ENCODE measurements at regions not wholly inside any gene's neighbourhood (a gene's known extent, or its start where the extent isn't known, plus 50 kb on each side); places are given as distances from the start of the nearest gene placed in this dataset.

DNA sequence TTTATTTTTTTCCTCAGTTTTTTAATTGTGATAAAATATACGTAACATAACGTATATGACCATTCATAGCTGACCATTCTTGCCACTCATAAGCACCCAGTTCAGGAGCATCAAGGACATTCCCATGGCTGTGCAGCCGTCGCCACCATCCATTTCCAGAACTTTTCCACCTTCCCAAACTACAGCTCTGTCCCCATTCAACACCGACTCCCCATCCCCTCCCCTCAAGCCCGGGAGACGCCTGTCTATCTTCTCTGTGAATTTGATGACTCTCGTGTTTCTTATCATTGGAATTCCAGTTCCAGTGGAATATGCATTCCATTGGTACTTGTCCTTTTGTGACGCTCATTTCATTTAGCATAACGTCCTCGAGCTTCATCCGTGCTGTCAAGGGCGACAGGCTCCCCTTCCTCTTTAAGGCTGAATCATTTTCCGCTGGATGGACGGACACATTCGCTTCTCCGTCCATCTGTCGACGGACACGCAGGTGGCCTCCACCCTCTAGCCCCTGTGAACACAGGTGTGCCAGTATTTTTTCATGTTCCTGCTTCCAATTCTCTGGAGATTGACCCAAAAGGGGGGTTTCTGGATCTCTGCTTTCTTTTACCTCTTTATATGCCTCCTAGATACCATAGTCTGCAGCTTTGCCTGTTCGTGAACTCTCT is 88.1 kb downstream of the YTHDF1 start (continued):
- no peak for TF ChIP-seq ZBTB33 (IDR thresholded peaks at IDR 0.05)
- TF ChIP-seq RAD21 (IDR thresholded peaks at IDR 0.05), result no peak
- no peak for TF ChIP-seq HNF4G (IDR thresholded peaks at IDR 0.05)
- TF ChIP-seq TAF1 (conservative IDR thresholded peaks at IDR 0.05), result no peak

DNA sequence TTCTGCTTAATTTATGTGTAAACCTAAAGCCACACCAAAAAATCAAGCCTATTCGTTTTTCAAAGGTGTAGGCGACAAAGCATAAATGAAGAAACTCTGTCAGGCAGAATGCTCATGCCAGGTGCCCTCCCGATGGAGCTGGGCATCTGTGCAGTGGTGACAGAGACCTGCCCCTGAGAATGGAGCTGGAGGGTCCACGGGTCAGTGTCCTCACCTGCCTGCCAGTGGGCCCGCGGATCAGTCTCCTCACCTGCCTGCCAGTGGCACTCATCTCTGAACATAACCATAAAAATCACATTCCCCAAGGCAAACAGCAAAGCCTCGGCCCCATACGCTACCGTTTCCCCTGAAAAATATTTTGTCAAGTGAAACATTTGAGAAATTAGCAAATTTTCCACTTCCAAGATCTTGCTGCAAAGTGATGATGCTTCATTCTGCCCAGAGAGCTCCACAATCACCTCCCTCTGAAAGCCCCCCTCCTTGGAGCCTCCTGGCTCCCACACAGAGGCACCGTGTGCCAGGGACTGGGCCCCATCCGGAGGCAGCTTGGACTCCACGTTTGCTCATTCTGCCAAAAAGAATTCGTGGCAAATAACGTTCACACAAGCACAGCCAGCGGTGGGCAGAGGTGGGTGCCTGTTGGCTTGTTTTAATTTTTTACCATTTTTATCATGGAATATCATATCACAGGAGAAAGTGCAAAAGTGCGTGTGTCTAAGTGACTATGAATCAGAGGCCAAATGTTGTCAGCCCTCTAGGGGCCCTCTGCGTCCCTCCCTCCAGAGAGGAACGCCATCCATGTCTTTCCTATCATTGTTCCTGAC is 88.8 kb downstream of the YTHDF1 start:
- no peaks in the 10 kb centered on the region for H3K36me3 ChIP-seq (ENCODE audit: control insufficient read depth in 4 of 4, insufficient read depth in 3 of 4, low read depth in 1 of 4, low read length in 3 of 4)
- H3K27me3 ChIP-seq (ENCODE audit: control insufficient read depth in 4 of 4, insufficient read depth in 4 of 4, low read length in 3 of 4), result peaks cover 0 to 6% (median 2%) of the 10 kb centered on the region in 4 donors
- no peak for TF ChIP-seq CTCF (IDR thresholded peaks at IDR 0.05; ENCODE audit: low read depth, low read length, missing input control)
- no peak for TF ChIP-seq GABPA (IDR thresholded peaks at IDR 0.05 in 1 of 2, conservative IDR thresholded peaks at IDR 0.05 in 1 of 2)
- no peak for TF ChIP-seq ZBTB33 (IDR thresholded peaks at IDR 0.05)
- TF ChIP-seq FOXA1 (IDR thresholded peaks at IDR 0.05), result no peak
- no peak for TF ChIP-seq RXRA (IDR thresholded peaks at IDR 0.05)
- TF ChIP-seq HNF4G (IDR thresholded peaks at IDR 0.05), result no peak
- 64% methylated on average over 18 of the region's 18 CpGs for WGBS
- H3K9me3 ChIP-seq (ENCODE audit: control insufficient read depth in 4 of 4, low read length in 3 of 4), result peaks cover 0 to 3% (median 0%) of the 10 kb centered on the region in 4 donors
- no peaks in the 10 kb centered on the region for H3K4me1 ChIP-seq (ENCODE audit: control insufficient read depth in 4 of 4, insufficient read depth in 4 of 4, low read length in 3 of 4)
- H3K9ac ChIP-seq (ENCODE audit: low read depth in 1 of 2, low read length in 2 of 2), result no peak overlapping the region
- no peak for DNase-seq (ENCODE audit: low spot score)
- H3K4me3 ChIP-seq (ENCODE audit: low read depth in 1 of 3, low read length in 3 of 3), result no peak overlapping the region
- H3K27ac ChIP-seq (ENCODE audit: low read depth in 1 of 2, low read length in 2 of 2), result no peak overlapping the region

DNA sequence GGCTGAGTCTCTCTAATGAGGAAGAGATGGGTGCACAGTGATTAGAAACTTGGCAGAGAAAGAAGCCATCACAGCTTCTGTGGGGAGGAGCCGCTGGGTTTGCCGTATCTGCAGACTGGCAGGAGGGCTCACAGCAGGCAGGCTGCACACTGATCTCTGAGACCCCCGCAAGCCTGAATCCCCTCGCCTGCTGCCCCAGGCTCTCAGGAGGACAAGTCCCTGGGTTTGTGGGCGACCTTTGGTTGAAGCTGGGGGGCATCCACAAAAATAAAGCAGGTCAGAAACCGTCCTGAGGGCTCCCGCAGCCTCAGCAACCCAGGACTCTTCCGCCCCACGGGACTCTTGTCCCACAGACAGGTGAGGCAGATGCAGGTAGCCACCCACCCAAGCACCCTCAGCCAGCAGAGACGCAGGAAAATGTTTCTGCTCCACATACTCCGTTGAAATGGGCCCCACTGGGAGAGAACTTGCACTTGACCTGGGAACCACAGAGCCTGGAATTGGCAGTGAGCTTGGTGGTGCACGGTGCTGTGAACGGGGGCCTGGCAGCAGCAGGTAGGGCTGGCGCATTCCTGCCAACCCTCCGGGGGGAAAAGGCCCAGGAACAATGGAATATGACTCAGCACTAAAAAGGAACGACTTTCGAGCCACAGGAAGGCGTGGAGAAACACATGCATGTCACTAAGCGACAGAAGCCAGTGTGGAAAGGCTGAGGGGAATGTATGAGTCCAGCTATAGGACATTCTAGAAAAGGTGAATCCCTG is 89.9 kb downstream of the YTHDF1 start:
- Histone ChIP-seq H3K4me3 (ENCODE audit: low read depth in 1 of 3, low read length in 3 of 3) (no peak overlapping the region), H3K27me3 (ENCODE audit: control insufficient read depth in 4 of 4, insufficient read depth in 4 of 4, low read length in 3 of 4) (peaks cover 0 to 5% (median 1%) of the 10 kb centered on the region in 4 donors), H3K9ac (ENCODE audit: low read depth in 1 of 2, low read length in 2 of 2) (no peak overlapping the region), H3K9me3 (ENCODE audit: control insufficient read depth in 4 of 4, low read length in 3 of 4) (peaks cover 0 to 3% (median 0%) of the 10 kb centered on the region in 4 donors), H3K36me3 (ENCODE audit: control insufficient read depth in 4 of 4, insufficient read depth in 3 of 4, low read depth in 1 of 4, low read length in 3 of 4) (no peaks in the 10 kb centered on the region), H3K4me1 (ENCODE audit: control insufficient read depth in 4 of 4, insufficient read depth in 4 of 4, low read length in 3 of 4) (no peaks in the 10 kb centered on the region), H3K27ac (ENCODE audit: low read depth in 1 of 2, low read length in 2 of 2) (no peak overlapping the region)
- DNase-seq (ENCODE audit: low spot score), result no peak
- TF ChIP-seq FOXA2 (IDR thresholded peaks at IDR 0.05) (no peak), ZBTB33 (IDR thresholded peaks at IDR 0.05) (no peak), HNF4A (conservative IDR thresholded peaks at IDR 0.05) (no peak), RAD21 (IDR thresholded peaks at IDR 0.05) (no peak), CTCF (IDR thresholded peaks at IDR 0.05; ENCODE audit: low read depth, low read length, missing input control) (no peak), HNF4G (IDR thresholded peaks at IDR 0.05) (no peak), ATF3 (IDR thresholded peaks at IDR 0.05) (no peak), GABPA (IDR thresholded peaks at IDR 0.05 in 1 of 2, conservative IDR thresholded peaks at IDR 0.05 in 1 of 2) (no peak), SP1 (IDR thresholded peaks at IDR 0.05) (no peak), MAX (IDR thresholded peaks at IDR 0.05) (no peak), YY1 (IDR thresholded peaks at IDR 0.05) (no peak), NR2F2 (IDR thresholded peaks at IDR 0.05) (no peak)
- WGBS, result 64% methylated on average over 19 of the region's 19 CpGs
